HG02571 (cell line): ENCODE measurements at regions not wholly inside any gene's neighbourhood (a gene's known extent, or its start where the extent isn't known, plus 50 kb on each side); places are given as distances from the start of the nearest gene placed in this dataset.

Source experiments
- ATAC-seq: cut with Tn5 transposase; IDR thresholded peaks from one replicate; pipeline ENCODE4 v1.9.1; 2021; ENCODE audit warnings: mild to moderate bottlenecking, moderate library complexity; ENCODE audit not compliant: unreplicated experiment

DNA sequence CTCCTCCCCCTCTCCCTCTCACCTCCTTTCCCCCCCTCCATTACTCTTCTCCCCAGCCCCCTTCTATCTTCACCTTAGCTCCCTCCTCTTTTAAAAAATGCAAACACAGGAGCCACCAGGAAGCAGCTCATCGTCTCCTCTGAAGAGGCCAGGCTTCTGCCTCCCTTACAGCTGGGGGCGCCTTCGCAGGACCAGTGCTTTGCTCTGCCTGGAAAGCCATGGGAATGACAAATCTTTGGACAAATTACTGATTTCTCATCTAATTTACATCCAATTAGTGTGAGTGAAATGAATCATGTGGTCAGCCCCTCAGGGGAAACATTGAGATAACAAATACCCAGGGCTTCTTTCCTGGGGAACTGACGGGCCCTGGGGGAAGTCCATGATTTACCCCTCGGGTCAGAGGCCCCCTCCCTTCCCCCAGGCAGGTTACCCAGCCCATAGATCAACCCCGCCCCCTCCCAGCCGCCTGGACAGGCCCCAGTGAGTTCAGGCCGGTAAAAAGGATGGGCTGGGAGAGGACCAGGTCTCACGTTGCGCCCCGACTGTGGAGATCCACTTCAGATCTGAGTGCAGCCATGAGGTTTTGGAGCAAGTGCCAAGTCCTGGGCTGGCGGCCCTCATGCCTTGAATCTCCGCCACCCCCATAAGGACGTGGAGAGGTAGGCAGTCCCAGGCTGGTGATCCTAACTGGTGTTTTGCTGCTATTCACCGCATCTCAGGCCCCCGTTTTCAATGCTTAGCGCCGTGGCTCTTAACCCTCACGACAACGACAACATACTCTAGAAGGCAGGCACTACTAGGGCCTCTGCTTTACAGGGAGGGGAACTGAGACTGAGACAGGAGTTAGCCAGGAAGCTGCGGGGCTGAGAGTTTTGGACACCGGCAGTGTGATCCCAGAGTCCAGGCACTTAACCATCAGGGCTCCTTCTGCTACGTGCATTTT is 300.8 kb downstream of the RRAGC start:
- peak; percentile 35 for ATAC-seq

DNA sequence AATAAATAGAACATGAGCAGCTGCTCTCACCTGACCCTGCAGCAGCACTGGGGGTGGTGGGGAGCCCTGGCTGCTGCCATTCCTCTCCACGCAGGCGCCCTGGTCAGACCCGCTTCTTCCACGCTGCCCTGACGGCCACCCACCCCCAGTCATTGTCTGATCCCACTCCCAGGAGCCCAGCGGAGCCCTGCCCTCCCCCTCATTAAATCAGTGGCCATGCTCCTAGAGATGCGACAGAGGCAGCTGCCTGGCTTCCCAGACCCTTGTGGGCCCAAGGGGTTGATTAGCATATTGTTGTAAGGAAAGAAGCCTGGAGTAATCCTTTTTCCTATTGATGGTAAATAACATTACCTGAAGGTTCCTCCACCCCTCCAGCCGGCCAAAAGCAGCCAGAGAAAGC is 301.5 kb downstream of the RRAGC start:
- no peak for ATAC-seq

DNA sequence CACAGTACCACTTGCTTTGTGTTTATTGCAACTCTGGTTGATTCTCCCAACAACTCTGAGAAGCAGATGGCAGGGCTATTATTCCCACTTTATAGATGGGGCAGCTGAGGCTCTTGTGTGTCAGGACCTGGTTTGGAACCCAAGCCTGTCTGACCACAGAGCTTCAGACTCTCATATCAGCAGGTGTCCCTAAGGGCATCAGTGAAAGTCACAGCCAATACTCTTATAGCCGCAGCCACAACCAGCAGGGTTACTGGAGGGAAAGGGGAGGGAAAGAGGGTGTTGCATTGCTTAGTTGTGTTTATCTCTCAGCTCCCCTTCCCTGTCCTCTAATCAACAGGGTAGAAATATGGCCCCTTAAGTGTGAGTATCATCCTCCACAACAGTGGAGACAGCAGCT is 304.0 kb downstream of the RRAGC start:
- ATAC-seq = no peak

DNA sequence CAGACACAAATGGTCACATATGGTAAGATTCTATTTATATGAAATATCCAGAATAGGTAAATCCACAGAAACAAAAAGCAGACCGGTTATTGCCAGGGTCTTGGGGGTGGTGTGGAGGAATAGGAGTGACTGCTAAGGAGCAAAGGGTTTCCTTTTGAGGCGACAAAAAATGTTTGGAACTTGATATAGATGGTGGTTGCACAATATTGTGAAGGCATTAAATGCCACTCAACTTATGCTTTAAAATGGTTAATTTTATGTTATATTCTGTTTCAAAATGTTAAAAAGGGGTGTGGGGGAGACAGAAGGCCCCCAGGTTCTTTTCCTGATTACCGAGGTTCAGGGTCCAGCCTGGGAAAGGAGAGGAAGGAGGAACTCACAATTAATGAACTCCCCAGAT is 304.4 kb downstream of the RRAGC start:
- ATAC-seq = no peak

DNA sequence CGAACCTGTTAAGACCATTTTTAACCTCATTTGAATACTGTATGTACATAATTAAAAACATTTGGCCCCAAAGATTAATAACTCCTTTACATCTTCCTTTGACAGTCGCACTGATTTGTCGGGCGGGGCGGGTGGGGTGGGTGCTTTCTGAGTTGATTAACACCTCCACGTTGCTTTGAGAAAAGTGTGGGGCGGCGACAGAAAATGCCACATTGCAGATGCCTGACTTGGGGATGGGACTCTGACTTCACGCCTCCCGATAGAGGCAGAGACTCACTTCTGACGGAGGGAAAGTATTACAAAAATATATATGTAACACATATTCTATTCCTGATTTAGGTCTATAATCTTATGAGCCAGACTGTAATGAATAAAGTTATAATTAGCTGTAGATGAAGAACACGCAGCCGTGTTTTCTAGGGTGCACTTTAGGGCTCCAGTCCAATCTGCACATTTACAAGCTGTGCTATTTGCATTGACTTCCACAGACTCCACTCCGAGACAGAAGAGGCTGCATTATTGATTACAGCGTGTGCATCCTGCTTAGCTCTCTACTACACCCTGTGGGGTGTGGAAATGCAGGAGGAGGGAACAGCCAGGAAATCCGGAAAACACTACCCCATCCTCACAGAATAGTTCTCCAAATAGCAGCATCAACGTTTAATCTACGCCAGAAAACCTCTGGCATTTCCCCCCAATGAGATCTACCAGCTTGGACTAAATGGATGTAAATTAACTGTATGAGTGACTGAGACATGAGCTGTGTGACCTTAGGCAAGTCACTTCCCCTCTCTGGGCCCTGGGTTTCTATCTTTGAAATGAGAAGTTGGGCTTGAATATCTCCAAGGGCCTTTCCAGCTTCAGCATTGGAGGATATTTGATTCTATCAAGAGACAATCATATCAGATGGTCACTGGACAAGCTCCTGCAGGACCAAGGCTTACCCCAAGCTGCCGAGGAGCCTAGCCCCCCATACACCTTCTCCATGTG is 308.0 kb downstream of the RRAGC start:
- ATAC-seq = no peak

DNA sequence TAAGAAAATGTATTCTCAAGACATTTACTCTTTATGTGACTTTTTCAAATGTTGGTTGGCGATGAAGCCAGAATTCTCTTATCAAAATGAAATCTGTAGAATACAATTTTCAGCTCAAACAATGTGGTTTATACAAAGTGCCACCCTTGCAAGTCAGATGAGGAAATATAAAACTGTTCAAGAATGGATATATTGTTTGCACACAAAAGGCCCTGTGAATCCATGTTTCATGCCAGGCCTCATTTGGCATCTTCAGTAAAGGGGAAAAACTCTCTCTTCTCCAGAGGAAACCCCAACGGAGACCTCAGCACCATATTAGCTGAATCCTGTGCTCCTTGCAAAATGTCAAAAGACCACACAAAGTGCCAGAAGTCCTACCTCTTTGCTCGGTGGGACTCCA is 310.4 kb downstream of the RRAGC start:
- no peak for ATAC-seq

DNA sequence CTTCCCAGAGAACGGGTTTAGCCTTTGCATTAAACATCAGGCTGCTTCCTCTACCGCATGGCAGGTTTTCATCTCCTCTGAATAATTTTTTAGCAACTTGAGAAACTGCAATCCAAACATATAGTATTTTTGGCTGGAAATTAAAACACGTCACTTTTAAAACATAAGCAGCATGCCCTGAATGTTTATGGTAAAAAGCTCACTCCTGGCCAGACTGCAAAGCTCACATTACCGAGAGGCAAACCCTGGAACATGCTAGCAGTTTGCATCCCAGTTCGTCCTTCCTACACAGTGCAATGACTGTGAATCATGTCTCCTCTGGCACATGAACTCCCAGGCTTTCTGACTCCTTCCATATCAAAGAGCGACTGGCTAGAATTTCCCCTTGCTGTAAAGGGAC is 312.3 kb downstream of the RRAGC start:
- ATAC-seq = no peak

DNA sequence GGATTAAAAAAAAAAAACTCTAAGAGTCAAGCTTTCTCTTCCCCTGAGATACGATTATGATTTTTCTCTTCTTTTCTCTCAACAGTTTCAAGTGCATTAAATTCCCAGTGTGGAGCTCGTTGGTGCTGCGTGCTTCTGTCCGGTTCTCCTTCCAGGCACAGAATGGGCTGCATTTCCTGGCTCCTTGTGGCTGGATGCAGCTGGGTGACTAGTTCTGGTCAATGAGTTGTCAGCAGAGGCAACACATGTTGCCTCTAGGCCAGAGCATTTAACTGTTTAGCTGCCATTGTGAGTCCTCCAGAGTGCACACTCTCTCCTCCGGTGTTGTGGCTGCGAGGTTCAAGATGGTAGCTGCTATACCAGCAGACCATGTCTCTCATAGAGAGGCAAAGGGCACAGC is 312.9 kb downstream of the RRAGC start:
- no peak for ATAC-seq

DNA sequence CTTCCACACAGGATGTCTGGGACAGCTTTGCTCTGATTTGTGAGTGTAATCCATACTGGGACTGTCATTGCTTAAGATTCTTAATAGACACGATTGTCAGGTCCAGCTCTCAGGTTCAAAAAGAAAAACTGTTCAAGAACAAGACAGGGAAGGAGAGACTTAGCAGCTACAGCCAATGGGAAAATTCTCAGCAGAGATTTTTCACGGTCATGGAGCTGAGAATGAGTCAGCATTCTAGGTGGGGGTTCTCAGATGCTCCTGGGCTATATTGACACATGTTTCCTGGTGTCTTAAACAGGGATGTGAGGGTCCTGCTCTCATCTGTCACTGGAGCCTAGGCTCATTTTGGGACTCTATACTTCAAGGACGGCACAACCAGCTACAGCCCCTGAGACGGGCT is 318.3 kb downstream of the RRAGC start:
- no peak for ATAC-seq

DNA sequence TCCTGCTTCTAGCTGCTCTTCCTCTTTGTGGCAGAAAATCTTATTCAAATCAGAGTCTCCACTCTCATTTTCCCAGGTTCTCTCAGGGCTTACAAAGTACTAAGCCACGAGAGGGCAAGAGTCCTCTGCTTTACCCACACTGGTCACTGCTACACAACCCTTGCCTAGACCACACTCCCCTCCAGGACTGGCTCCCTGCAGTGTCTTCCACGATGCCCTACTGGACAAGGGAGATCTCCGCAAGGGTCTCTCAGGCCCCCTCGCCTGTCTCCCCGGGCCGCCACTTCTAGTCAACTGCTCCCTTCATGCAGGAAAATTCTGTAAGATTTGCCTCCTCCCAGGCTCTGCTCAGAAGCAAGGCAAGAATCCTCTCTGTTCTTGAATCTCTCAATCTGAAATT is 319.6 kb downstream of the RRAGC start:
- ATAC-seq = no peak

DNA sequence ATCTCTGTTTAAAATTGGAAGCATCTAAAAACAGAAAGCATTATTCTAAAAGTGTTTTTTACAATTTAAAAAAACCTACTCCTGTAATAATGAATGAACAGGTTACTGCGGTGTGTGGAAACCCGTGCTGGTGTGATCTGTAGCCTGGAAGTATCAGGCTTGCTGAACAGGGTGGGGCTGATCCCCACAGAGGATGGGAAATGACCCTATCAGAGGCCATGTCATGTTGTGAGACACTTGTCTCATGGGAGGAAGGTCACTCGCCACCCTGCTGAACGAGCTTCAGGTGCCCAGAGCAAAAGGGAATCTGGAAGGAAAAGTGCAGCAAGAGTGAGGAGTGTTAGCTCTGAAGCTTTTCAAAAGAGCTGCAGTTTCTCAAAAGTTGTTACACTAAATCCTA is 320.7 kb downstream of the RRAGC start:
- ATAC-seq = no peak

DNA sequence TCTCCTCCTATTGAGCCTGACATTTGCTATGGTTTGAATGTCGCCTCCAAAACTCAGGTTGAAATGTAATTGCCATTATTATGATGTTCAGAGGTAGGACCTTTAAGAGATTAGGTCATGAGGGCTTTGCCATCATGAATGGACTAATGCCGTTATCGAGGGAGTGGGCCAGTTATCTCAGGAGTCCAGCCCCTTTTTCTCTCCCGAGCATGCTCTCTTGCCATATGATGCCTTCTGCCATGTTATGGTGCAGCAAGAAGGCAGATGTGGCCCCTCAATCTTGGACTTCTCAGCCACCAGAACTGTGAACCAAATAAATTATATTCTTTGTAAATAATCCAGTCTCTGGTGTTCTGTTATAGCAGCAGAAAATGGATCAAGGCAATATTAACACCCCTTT is 323.5 kb downstream of the RRAGC start:
- ATAC-seq = no peak

DNA sequence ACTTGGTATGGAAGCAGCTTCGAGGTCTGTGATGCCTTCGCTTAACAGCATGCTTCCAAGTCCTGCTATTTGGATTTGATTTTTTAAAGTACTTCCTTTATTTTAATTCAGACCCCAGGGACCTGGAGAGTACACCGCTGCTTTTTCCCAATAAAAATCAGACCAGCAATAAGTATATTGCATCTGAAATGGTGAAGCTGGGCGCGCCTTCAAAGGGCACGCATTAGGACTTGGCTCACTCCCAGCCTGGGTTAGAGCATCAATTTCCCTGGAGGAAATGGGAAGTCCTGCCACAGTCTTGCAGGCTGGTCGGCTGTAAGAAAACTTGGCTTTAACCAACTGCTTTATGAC is 325.1 kb downstream of the RRAGC start:
- ATAC-seq = no peak

DNA sequence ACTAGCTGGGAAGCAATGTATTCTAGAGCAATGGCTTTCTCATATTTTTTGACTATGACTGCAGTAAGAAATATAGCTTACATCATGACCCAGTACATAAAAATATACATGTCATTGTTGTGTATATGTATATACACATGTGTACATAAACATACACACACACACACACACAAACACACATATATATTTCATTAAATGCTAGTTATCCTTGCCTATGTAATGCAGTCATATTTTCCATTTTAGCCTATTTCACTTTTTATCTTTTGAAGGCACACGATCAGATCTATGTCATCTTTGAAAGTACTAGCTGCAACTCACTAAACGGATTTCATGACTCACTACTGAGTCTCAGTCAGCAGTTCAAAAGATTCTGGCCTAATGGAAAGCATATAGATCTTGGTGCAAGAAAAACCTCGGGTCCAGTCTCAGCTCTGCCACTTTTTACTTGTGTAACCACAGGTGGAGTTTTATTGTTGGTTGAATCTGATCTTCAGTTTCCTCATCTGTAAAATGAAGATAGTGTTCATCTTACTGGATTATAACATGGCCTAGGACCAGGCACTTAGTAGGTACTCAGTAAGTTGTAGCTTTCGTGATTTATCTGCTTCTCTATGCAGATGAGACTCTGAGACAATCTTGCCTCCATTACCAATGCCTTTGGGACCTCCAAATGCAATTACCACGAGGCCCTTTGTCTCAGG is 325.6 kb downstream of the RRAGC start:
- ATAC-seq = no peak

DNA sequence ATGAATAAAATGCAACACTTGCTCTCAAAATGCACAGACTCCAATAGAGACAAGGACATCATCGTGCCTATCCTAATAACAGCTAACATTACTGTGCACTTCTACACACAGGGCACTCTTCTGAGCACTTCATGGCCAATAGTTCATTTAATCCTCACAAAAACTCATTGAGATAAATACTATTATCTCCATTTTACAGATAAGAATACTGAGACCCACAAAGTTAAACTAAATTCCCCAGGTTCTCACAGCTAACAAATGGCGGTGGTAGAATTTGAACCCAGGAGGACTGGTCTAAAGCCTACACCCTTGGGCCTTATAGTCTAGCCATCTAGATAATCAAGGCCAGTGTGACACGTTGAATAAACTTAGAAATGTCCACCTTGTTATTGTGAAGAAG is 328.6 kb downstream of the RRAGC start:
- ATAC-seq = no peak

DNA sequence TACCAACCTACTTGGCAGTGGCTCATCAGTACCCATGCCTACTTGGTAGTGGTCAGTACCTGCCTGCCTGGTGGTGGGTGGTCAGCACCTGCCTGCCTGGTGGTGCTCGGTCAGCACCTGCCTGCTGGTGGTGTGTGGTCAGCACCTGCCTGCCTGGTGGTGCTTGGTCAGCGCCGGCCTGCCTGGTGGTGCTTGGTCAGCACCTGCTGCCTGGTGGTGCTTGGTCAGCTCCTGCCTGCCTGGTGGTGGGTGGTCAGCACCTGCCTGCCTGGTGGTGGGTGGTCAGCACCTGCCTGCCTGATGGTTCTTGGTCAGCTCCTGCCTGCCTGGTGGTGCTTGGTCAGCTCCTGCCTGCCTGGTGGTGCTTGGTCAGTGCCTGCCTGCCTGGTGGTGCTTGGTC is 329.6 kb downstream of the RRAGC start:
- ATAC-seq = no peak

DNA sequence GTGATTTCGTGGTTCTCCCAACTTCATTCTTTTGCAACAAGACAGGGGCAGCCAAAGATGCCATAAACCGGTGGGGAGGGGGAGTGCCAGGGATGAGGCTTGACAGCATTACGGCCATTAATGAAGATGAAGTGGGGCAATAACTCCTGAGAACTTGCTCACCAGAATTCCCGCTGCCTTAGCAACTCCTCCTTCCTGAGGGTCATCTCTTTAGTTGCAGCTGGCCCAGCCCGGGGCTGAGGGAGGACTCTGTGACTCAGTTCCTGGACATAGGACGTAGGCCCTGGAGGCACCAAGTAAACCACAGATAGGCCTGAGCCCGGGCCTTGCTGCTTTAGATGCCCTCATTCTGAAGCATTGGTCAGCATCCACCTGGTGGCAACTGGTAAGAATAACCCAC is 330.2 kb downstream of the RRAGC start:
- no peak for ATAC-seq

DNA sequence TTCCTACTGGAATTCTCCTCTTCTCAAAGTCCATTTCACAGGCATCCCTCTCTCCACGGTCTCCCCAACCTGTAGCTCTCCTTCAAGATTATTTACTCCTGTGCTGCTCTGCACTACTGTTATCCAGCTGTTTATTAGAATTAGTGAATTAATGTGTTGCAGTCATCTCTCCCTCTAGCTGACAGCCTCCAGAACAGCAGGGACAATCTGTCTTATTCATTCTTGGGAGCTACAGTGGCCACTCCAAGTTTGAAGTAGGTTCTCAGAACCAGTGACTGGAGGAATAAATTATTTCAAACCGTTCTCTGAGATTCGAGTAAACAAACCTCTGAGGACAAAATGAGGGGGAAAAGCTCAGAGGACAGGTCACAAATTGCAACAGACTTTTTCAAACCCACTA is 330.9 kb downstream of the RRAGC start:
- ATAC-seq = no peak

DNA sequence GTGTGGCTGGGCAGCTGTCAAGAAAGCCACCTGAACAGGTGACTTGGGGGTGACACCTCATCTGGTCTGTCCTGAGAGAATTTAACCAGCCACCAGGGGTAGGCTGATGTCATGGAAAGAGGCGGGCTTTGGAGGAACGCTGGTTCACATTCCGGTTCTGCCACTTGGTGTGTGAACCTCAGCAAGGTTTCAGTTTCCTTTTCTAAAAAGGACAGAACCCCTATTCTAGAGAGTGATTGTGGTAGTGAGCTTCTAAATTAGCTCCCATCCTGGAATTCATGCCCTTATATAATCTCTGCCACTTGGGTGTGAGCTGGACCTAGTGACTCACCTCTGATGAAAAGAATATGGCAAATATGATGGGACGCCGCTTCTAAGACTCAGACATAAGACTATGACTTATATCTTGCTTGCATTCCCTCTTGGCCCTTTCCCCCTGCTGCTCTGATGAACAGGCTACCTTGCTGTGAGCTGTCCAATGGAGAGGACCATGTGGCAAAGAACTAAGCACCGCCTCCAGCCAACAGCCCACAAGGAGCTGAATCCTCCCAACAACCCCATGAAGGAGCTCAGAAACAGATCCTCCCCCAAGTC is 332.1 kb downstream of the RRAGC start:
- ATAC-seq = peak; percentile 89

DNA sequence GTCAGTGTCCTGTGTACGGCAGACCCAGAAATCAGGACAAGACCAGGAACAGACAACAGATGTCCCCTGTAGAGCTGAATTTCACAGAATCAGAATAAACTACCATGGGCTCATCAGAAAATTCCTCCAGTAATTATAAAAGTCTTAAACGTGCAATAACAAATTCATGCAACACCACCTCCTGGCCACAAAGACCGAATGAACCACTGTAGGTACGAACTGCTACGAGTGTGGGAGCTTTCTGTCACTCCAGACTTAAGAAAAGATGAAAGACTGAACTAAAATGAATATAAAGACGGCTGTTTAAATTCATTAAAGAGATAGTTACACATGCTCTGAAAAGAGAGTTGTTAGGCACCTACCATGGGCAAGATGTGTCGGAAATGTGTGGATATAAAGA is 333.5 kb downstream of the RRAGC start:
- no peak for ATAC-seq
